Neural progenitor cell (in vitro differentiated cells): ENCODE measurements at regions not wholly inside any gene's neighbourhood (a gene's known extent, or its start where the extent isn't known, plus 50 kb on each side); places are given as distances from the start of the nearest gene placed in this dataset.

Experiments used
- DNase-seq: peaks from one replicate; pipeline ENCODE4 v3.0.0-alpha.2; 2016; ENCODE audit warnings: low spot score
- H2AFZ ChIP-seq: fragments of 200-600 bp; sonication (generic); replicated peaks from 2 replicates; pipeline ENCODE4 v1.6.1; 2016; ENCODE audit warnings: antibody characterized with exemption
- H3F3A ChIP-seq: fragments of 200-600 bp; sonication (generic); 2 replicates; pipeline ENCODE4 v1.6.1; 2016; ENCODE audit warnings: antibody characterized with exemption, low read depth
- H3K27ac ChIP-seq: fragments of 200-600 bp; sonication (generic); 2 replicates; pipeline ENCODE4 v1.5.1; 2016; ENCODE audit warnings: mild to moderate bottlenecking
- H3K27me3 ChIP-seq: fragments of 200-600 bp; sonication (generic); 2 replicates; pipeline ENCODE4 v1.6.1; 2016; ENCODE audit warnings: mild to moderate bottlenecking, moderate library complexity
- H3K36me3 ChIP-seq: fragments of 200-600 bp; sonication (generic); 2 replicates; pipeline ENCODE4 v1.5.1; 2016
- H3K4me1 ChIP-seq: fragments of 200-600 bp; sonication (generic); 2 replicates; pipeline ENCODE4 v1.6.1; 2016; ENCODE audit warnings: mixed run types
- H3K4me2 ChIP-seq: fragments of 200-600 bp; sonication (generic); 2 replicates; pipeline ENCODE4 v1.6.1; 2016
- H3K4me3 ChIP-seq: fragments of 200-600 bp; sonication (generic); 2 replicates; pipeline ENCODE4 v1.5.1; 2016
- H3K79me2 ChIP-seq: fragments of 200-600 bp; sonication (generic); 2 replicates; pipeline ENCODE4 v1.6.1; 2016; ENCODE audit warnings: low read depth
- H3K9ac ChIP-seq: fragments of 200-600 bp; sonication (generic); 2 replicates; pipeline ENCODE4 v1.6.1; 2016
- H3K9me3 ChIP-seq: fragments of 200-600 bp; sonication (generic); 2 replicates; pipeline ENCODE4 v1.5.1; 2016; ENCODE audit warnings: low read depth
- H4K20me1 ChIP-seq: fragments of 200-600 bp; sonication (generic); 2 replicates; pipeline ENCODE4 v1.6.1; 2016; ENCODE audit warnings: low read depth
- H3K27ac Mint-ChIP-seq: 3 replicates; pipeline ENCODE4 v1.8.0; 2021; ENCODE audit warnings: mixed read lengths
- H3K27me3 Mint-ChIP-seq: 2 replicates; pipeline ENCODE4 v1.8.0; 2022; ENCODE audit warnings: low read depth, mild to moderate bottlenecking, inconsistent platforms, moderate library complexity, mixed read lengths; ENCODE audit not compliant: insufficient read depth
- H3K36me3 Mint-ChIP-seq: 3 replicates; pipeline ENCODE4 v1.8.0; 2021; ENCODE audit warnings: mixed read lengths
- H3K4me1 Mint-ChIP-seq: 3 replicates; pipeline ENCODE4 v1.8.0; 2021; ENCODE audit warnings: mixed read lengths
- H3K4me3 Mint-ChIP-seq: 3 replicates; pipeline ENCODE4 v1.8.0; 2021; ENCODE audit warnings: mild to moderate bottlenecking, moderate library complexity, mixed read lengths
- H3K9me3 Mint-ChIP-seq: 3 replicates; pipeline ENCODE4 v1.8.0; 2020; ENCODE audit warnings: mixed read lengths
- CTCF ChIP-seq: fragments of 200-600 bp; sonication (generic); IDR thresholded peaks from 2 replicates; pipeline ENCODE4 v1.5.1; 2017; ENCODE audit warnings: antibody characterized with exemption, mild to moderate bottlenecking
- EZH2 ChIP-seq: fragments of 200-600 bp; sonication (generic); IDR thresholded peaks from 2 replicates; pipeline ENCODE4 v1.6.1; 2017; ENCODE audit warnings: antibody characterized with exemption, mild to moderate bottlenecking, moderate library complexity
- EZH2phosphoT487 ChIP-seq: fragments of 200-600 bp; sonication (generic); IDR thresholded peaks from 2 replicates; pipeline ENCODE4 v1.6.1; 2017; ENCODE audit warnings: antibody characterized with exemption

GRCh38 chr14:89519040-89519439 is 102.0 kb upstream of the FOXN3 start:
- H3K4me2 ChIP-seq = no peak overlapping the region
- H3K27me3 ChIP-seq = no peaks in the 10 kb centered on the region
- H3K9me3 Mint-ChIP-seq = peaks cover 18% of the 10 kb centered on the region
- H3F3A ChIP-seq = no peaks in the 10 kb centered on the region
- H3K27me3 Mint-ChIP-seq = peaks cover 2% of the 10 kb centered on the region
- H3K79me2 ChIP-seq = no peaks in the 10 kb centered on the region
- H3K4me1 Mint-ChIP-seq = no peaks in the 10 kb centered on the region
- no peak overlapping the region for H3K4me3 ChIP-seq
- H3K4me3 Mint-ChIP-seq = no peak overlapping the region
- DNase-seq = no peak
- H3K27ac Mint-ChIP-seq = no peak overlapping the region
- H3K36me3 ChIP-seq = no peaks in the 10 kb centered on the region
- H3K36me3 Mint-ChIP-seq = no peaks in the 10 kb centered on the region
- H2AFZ ChIP-seq = no peak overlapping the region
- no peak overlapping the region for H3K9ac ChIP-seq
- no peaks in the 10 kb centered on the region for H3K4me1 ChIP-seq
- no peak for TF ChIP-seq EZH2
- no peak for TF ChIP-seq CTCF
- no peak for TF ChIP-seq EZH2phosphoT487
- peaks cover 7% of the 10 kb centered on the region for H3K9me3 ChIP-seq
- H4K20me1 ChIP-seq = no peaks in the 10 kb centered on the region
- H3K27ac ChIP-seq = no peak overlapping the region

GRCh38 chr14:89516173-89516572 is 99.1 kb upstream of the FOXN3 start:
- Histone ChIP-seq H3F3A (no peaks in the 10 kb centered on the region), H3K9me3 (no peaks in the 10 kb centered on the region), H3K36me3 (no peaks in the 10 kb centered on the region), H3K27me3 (no peaks in the 10 kb centered on the region), H3K4me2 (no peak overlapping the region), H3K4me3 (no peak overlapping the region), H3K27ac (no peak overlapping the region), H3K9ac (no peak overlapping the region), H4K20me1 (no peaks in the 10 kb centered on the region), H2AFZ (no peak overlapping the region), H3K79me2 (no peaks in the 10 kb centered on the region), H3K4me1 (no peaks in the 10 kb centered on the region)
- H3K9me3 Mint-ChIP-seq = peaks cover 18% of the 10 kb centered on the region
- H3K36me3 Mint-ChIP-seq = no peaks in the 10 kb centered on the region
- H3K27me3 Mint-ChIP-seq = peaks cover 3% of the 10 kb centered on the region
- no peak for DNase-seq
- H3K4me3 Mint-ChIP-seq = no peak overlapping the region
- TF ChIP-seq EZH2phosphoT487 (no peak), EZH2 (no peak), CTCF (no peak)
- no peak overlapping the region for H3K27ac Mint-ChIP-seq
- H3K4me1 Mint-ChIP-seq = no peaks in the 10 kb centered on the region

GRCh38 chr14:89514601-89515000 is 97.6 kb upstream of the FOXN3 start:
- no peaks in the 10 kb centered on the region for H3K36me3 ChIP-seq
- no peaks in the 10 kb centered on the region for H4K20me1 ChIP-seq
- no peaks in the 10 kb centered on the region for H3F3A ChIP-seq
- H3K9me3 Mint-ChIP-seq = peaks cover 12% of the 10 kb centered on the region
- peaks cover 2% of the 10 kb centered on the region for H3K27me3 Mint-ChIP-seq
- no peak overlapping the region for H3K4me3 ChIP-seq
- H3K4me1 Mint-ChIP-seq = peaks cover 2% of the 10 kb centered on the region
- no peak overlapping the region for H3K27ac ChIP-seq
- no peak overlapping the region for H3K27ac Mint-ChIP-seq
- DNase-seq = no peak
- H3K27me3 ChIP-seq = no peaks in the 10 kb centered on the region
- H3K9ac ChIP-seq = no peak overlapping the region
- H2AFZ ChIP-seq = no peak overlapping the region
- H3K4me3 Mint-ChIP-seq = no peak overlapping the region
- H3K9me3 ChIP-seq = no peaks in the 10 kb centered on the region
- no peaks in the 10 kb centered on the region for H3K36me3 Mint-ChIP-seq
- H3K4me2 ChIP-seq = no peak overlapping the region
- H3K79me2 ChIP-seq = no peaks in the 10 kb centered on the region
- no peaks in the 10 kb centered on the region for H3K4me1 ChIP-seq
- TF ChIP-seq EZH2phosphoT487 (no peak), CTCF (no peak)

- Histone ChIP-seq H3F3A (no peaks in the 10 kb centered on the region), H4K20me1 (no peaks in the 10 kb centered on the region), H3K9me3 (no peaks in the 10 kb centered on the region), H3K27me3 (no peaks in the 10 kb centered on the region), H3K4me1 (no peaks in the 10 kb centered on the region), H2AFZ (no peak overlapping the region), H3K4me2 (no peak overlapping the region), H3K27ac (no peak overlapping the region), H3K36me3 (no peaks in the 10 kb centered on the region), H3K79me2 (no peaks in the 10 kb centered on the region), H3K9ac (no peak overlapping the region), H3K4me3 (no peak overlapping the region)
- Mint-ChIP-seq H3K4me3 (no peak overlapping the region), H3K4me1 (peaks cover 10% of the 10 kb centered on the region), H3K27ac (no peak overlapping the region), H3K36me3 (no peaks in the 10 kb centered on the region), H3K27me3 (peaks cover 2% of the 10 kb centered on the region), H3K9me3 (peaks cover 12% of the 10 kb centered on the region)
- TF ChIP-seq EZH2phosphoT487 (no peak), EZH2 (no peak), CTCF (no peak)
- DNase-seq = no peak
Measured at GRCh38 chr14:89509891-89510290, 92.9 kb upstream of the FOXN3 start.
